ENCODE measurements at regions not wholly inside any gene's neighbourhood (a gene's known extent, or its start where the extent isn't known, plus 50 kb on each side); places are given as distances from the start of the nearest gene placed in this dataset.

- no peaks in the 10 kb centered on the region for H3K27me3 ChIP-seq
- H3K4me3 ChIP-seq (ENCODE audit: low read depth, low read length), result no peak overlapping the region
- H3K4me1 ChIP-seq, result peaks cover 17% of the 10 kb centered on the region; the same call in 1 of the 2 replicates
- H3K36me3 ChIP-seq, result no peaks in the 10 kb centered on the region
- no peak for TF ChIP-seq CTCF (IDR thresholded peaks at IDR 0.05; ENCODE audit: low read depth, low read length)
- DNase-seq, result no peak
- no peaks in the 10 kb centered on the region for H3K9me3 ChIP-seq
These were observed 323.6 kb downstream of the DLEU7 start for GRCh38 chr13:50519866-50520265.

GRCh38 chr13:50521006-50521830 is 322.3 kb downstream of the DLEU7 start:
- no peaks in the 10 kb centered on the region for H3K27me3 ChIP-seq
- H3K9me3 ChIP-seq, result no peaks in the 10 kb centered on the region
- H3K4me1 ChIP-seq, result peaks cover 17% of the 10 kb centered on the region; the same call in 1 of the 2 replicates
- no peak for DNase-seq
- no peak for TF ChIP-seq CTCF (IDR thresholded peaks at IDR 0.05; ENCODE audit: low read depth, low read length)
- H3K36me3 ChIP-seq, result no peaks in the 10 kb centered on the region
- no peak overlapping the region for H3K4me3 ChIP-seq (ENCODE audit: low read depth, low read length)

GRCh38 chr13:50521831-50522149 is 321.7 kb downstream of the DLEU7 start:
- no peak overlapping the region for H3K4me3 ChIP-seq (ENCODE audit: low read depth, low read length)

GRCh38 chr13:50522506-50522905 is 321.0 kb downstream of the DLEU7 start:
- no peak overlapping the region for H3K4me3 ChIP-seq (ENCODE audit: low read depth, low read length)
- H3K9me3 ChIP-seq, result no peaks in the 10 kb centered on the region
- H3K27me3 ChIP-seq, result no peaks in the 10 kb centered on the region
- H3K4me1 ChIP-seq, result peaks cover 17% of the 10 kb centered on the region; the same call in 1 of the 2 replicates
- no peaks in the 10 kb centered on the region for H3K36me3 ChIP-seq
- TF ChIP-seq CTCF (IDR thresholded peaks at IDR 0.05; ENCODE audit: low read depth, low read length), result no peak
- no peak for DNase-seq

More at GRCh38 chr13:50521831-50522149, 321.7 kb downstream of the DLEU7 start:
- no peak for TF ChIP-seq CTCF (IDR thresholded peaks at IDR 0.05; ENCODE audit: low read depth, low read length)
- no peaks in the 10 kb centered on the region for H3K9me3 ChIP-seq
- no peaks in the 10 kb centered on the region for H3K27me3 ChIP-seq
- no peaks in the 10 kb centered on the region for H3K36me3 ChIP-seq
- DNase-seq, result no peak
- H3K4me1 ChIP-seq, result peaks cover 17% of the 10 kb centered on the region; the same call in 1 of the 2 replicates

GRCh38 chr13:50523307-50523706 is 320.2 kb downstream of the DLEU7 start:
- no peaks in the 10 kb centered on the region for H3K36me3 ChIP-seq
- DNase-seq, result peak; percentile 27
- H3K4me1 ChIP-seq, result peaks cover 17% of the 10 kb centered on the region; the same call in 1 of the 2 replicates
- no peaks in the 10 kb centered on the region for H3K27me3 ChIP-seq
- no peak overlapping the region for H3K4me3 ChIP-seq (ENCODE audit: low read depth, low read length)
- TF ChIP-seq CTCF (IDR thresholded peaks at IDR 0.05; ENCODE audit: low read depth, low read length), result no peak
- no peaks in the 10 kb centered on the region for H3K9me3 ChIP-seq

- H3K27me3 ChIP-seq, result no peaks in the 10 kb centered on the region
- peak; percentile 11 for DNase-seq
- H3K36me3 ChIP-seq, result no peaks in the 10 kb centered on the region
- peaks cover 25% of the 10 kb centered on the region for H3K4me1 ChIP-seq
- no peaks in the 10 kb centered on the region for H3K9me3 ChIP-seq
- H3K4me3 ChIP-seq (ENCODE audit: low read depth, low read length), result no peak overlapping the region
- no peak for TF ChIP-seq CTCF (IDR thresholded peaks at IDR 0.05; ENCODE audit: low read depth, low read length)
These were observed 318.9 kb downstream of the DLEU7 start for GRCh38 chr13:50524560-50524959.
